Lung (tissue), 11 donors: ENCODE measurements at regions not wholly inside any gene's neighbourhood (a gene's known extent, or its start where the extent isn't known, plus 50 kb on each side); places are given as distances from the start of the nearest gene placed in this dataset.
A peak's percentile ranks its signal among the peaks of the same experiment; 100 is the strongest.

Experiments
- ATAC-seq: fragments of 200-7000 bp; cut with Tn5 transposase; one replicate; pipeline ENCODE4 v1.9.1; 2020; ENCODE audit warnings: moderate number of reproducible peaks; ENCODE audit not compliant: insufficient read depth, low FRiP score
- DNase-seq, 3 donors: peaks; one replicate each; pipeline ENCODE4 v3.0.0-alpha.2; 2013 to 2017
- H3K27ac ChIP-seq, 2 donors: one replicate each; pipeline ENCODE4 v1.5.1; 2013; ENCODE audit warnings: mild to moderate bottlenecking in 2 of 2, moderate library complexity in 2 of 2, control low read depth in 1 of 2, inconsistent platforms in 1 of 2, low read depth in 1 of 2, low read length in 1 of 2
- H3K27me3 ChIP-seq, 3 donors: one replicate each; pipeline ENCODE4 v1.5.1; 2013; ENCODE audit warnings: low read length in 2 of 3; ENCODE audit not compliant: control insufficient read depth in 3 of 3, insufficient read depth in 3 of 3
- H3K36me3 ChIP-seq, 4 donors: one replicate each; pipeline ENCODE4 v1.5.1; 2013; ENCODE audit warnings: low read length in 4 of 4, mild to moderate bottlenecking in 1 of 4, moderate library complexity in 1 of 4; ENCODE audit not compliant: control insufficient read depth in 4 of 4, insufficient read depth in 4 of 4
- H3K4me1 ChIP-seq, 5 donors: one replicate each; pipeline ENCODE4 v1.5.1; 2013; ENCODE audit warnings: low read length in 5 of 5, mild to moderate bottlenecking in 2 of 5, moderate library complexity in 1 of 5; ENCODE audit not compliant: control insufficient read depth in 5 of 5, insufficient read depth in 5 of 5
- H3K4me3 ChIP-seq: one replicate; pipeline ENCODE4 v1.5.1; 2013; ENCODE audit warnings: mild to moderate bottlenecking, control low read depth, moderate library complexity
- H3K9ac ChIP-seq, 2 donors: one replicate each; pipeline ENCODE4 v1.5.1; 2013; ENCODE audit warnings: low read length in 2 of 2, control low read depth in 1 of 2; ENCODE audit not compliant: insufficient read depth in 1 of 2
- H3K9me3 ChIP-seq, 4 donors: one replicate each; pipeline ENCODE4 v1.5.1; 2013; ENCODE audit warnings: low read length in 3 of 4, mild to moderate bottlenecking in 1 of 4, moderate library complexity in 1 of 4; ENCODE audit not compliant: control insufficient read depth in 4 of 4, insufficient read depth in 3 of 4
- WGBS, 2 donors: extraction: QIAGEN DNeasy Blood & Tissue Kit; methylation state at CpG; one replicate each; pipeline ENCODE4 v1.1.7; 2013; 5-methylcytosine and 5-hydroxymethylcytosine counted together
- TF ChIP-seq, protein P1 (sequence below): IDR thresholded peaks from 2 replicates; pipeline ENCODE4 v1.5.1; 2012; ENCODE audit warnings: mild to moderate bottlenecking; ENCODE audit errors: control extremely low read depth, extremely low read depth
- donor health status: control.
- donor health status: control.
- donor health status: Bipolar disorder and iron deficiency.
- donor health status: healthy.
- donor health status: DM: yes; HTN: yes; CAD: no.

DNA sequence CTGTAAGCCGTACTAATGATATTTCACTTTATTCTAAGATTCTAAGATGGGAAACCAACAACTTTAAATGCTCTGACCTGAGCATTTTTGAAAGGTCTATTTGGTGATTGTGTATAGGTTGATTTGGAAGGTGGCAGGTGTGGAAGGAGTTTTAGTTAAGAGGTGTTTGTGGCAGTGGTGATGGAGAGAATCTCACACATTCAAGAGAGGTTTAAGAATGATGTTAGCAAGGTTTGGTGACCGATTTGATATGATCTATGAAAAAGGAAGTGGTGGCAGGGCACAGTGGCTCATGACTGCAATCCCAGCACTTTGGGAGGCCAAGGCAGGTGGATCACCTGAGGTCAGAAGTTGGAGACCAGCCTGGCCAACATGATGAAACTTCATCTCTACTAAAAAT, 319.2 kb upstream of the CD180 start:
- DNase-seq: no peak
- H3K9ac ChIP-seq: no peak overlapping the region
- ATAC-seq: no peak
- H3K36me3 ChIP-seq: no peaks in the 10 kb centered on the region
- H3K4me3 ChIP-seq: no peak overlapping the region
- TF ChIP-seq, protein P1, sequence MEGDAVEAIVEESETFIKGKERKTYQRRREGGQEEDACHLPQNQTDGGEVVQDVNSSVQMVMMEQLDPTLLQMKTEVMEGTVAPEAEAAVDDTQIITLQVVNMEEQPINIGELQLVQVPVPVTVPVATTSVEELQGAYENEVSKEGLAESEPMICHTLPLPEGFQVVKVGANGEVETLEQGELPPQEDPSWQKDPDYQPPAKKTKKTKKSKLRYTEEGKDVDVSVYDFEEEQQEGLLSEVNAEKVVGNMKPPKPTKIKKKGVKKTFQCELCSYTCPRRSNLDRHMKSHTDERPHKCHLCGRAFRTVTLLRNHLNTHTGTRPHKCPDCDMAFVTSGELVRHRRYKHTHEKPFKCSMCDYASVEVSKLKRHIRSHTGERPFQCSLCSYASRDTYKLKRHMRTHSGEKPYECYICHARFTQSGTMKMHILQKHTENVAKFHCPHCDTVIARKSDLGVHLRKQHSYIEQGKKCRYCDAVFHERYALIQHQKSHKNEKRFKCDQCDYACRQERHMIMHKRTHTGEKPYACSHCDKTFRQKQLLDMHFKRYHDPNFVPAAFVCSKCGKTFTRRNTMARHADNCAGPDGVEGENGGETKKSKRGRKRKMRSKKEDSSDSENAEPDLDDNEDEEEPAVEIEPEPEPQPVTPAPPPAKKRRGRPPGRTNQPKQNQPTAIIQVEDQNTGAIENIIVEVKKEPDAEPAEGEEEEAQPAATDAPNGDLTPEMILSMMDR: no peak
- peaks cover 0 to 45% (median 10%) of the 10 kb centered on the region in 5 donors for H3K4me1 ChIP-seq
- no peak overlapping the region for H3K27ac ChIP-seq
- H3K27me3 ChIP-seq: no peaks in the 10 kb centered on the region
- H3K9me3 ChIP-seq: no peaks in the 10 kb centered on the region
- WGBS, 2 donors: 84 to 92% methylated on average over 2 of the region's 2 CpGs

DNA sequence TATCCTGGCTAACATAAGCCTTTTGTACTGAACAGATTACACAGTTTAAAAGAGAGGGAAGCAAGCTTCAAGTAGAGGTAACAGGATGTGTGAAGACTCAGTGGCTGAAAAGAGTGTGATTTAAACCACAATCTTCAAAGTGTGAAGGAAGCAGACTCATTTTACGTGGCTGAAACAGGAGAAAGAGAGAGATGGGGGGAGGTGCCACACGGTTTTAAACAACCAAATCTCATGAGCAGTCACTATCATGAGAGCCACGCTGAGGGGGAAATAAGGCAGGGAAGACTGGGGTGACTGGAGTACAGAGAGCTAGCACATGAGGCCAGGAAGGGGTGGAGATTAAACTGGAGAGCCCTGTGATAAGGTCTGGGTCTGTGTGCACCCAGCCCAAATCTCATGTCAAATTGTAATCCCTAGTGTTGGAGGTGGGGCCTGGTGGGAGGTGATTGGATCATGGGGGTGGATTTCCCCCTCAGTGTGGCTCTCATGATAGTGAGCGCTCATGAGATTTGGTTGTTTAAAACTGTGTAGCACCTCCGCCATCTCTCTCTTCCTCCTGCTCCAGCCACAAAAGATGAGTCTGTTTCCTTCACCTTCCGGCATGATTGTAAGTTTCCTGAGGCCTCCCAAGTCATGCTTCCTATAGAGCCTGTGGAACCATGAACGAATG, 318.6 kb upstream of the CD180 start:
- WGBS, 2 donors: 82% methylated on average over 7 of the region's 7 CpGs

DNA sequence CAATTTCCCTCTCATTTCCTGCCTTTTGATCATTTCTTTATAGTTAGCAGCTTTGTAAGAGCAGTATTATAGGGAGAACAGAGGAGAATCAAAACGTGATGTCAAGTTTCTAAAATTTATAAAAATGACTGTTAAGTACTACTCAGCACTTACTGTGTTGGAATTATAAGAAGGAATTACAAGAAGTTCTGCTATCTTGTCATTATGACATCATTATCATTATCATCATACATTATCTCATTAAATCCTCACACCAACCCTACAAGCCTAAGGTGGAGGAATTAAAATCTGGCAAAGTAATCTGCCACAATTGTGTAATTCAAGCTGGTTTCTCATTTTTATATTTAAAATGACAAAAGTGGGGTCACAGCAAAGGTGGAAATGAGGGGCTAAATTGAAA, 316.2 kb upstream of the CD180 start:
- DNase-seq (no peak), ATAC-seq (no peak)
- Histone ChIP-seq H3K9ac (no peak overlapping the region), H3K4me1 (peaks cover 0 to 35% (median 10%) of the 10 kb centered on the region in 5 donors), H3K27me3 (no peaks in the 10 kb centered on the region), H3K36me3 (no peaks in the 10 kb centered on the region), H3K4me3 (no peak overlapping the region), H3K27ac (no peak overlapping the region), H3K9me3 (no peaks in the 10 kb centered on the region)
- 92 to 97% methylated on average over 1 of the region's 1 CpG for WGBS, 2 donors
- TF ChIP-seq, protein P1: no peak

More for the DNA sequence above, 318.6 kb upstream of the CD180 start:
- Histone ChIP-seq H3K9me3 (no peaks in the 10 kb centered on the region), H3K27ac (no peak overlapping the region), H3K27me3 (no peaks in the 10 kb centered on the region), H3K4me3 (no peak overlapping the region), H3K9ac (no peak overlapping the region), H3K36me3 (no peaks in the 10 kb centered on the region), H3K4me1 (peaks cover 0 to 39% (median 10%) of the 10 kb centered on the region in 5 donors)
- DNase-seq (no peak), ATAC-seq (no peak)
- TF ChIP-seq, protein P1: no peak

DNA sequence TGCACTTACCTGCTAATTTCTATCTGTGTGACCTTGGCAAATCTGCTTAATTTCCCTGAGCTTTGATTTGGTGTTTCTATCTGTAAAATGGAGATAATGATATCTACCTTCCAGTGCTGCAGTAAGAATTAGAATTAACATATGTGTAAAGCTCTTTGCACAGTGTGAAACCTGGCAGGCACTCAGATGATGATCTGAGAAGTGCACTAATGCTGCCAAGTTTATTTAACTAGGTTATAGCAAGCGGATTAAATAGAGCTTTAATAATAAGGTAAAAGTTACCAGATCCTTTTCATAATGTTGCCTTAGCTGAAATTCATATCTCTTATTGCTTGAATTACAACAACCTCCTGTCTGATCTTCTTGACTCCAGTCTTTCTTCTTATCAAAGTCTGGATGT, 315.3 kb upstream of the CD180 start:
- Histone ChIP-seq H3K9ac (no peak overlapping the region), H3K27ac (no peak overlapping the region), H3K36me3 (no peaks in the 10 kb centered on the region), H3K9me3 (no peaks in the 10 kb centered on the region), H3K4me1 (peaks cover 0 to 36% (median 7%) of the 10 kb centered on the region in 5 donors), H3K4me3 (no peak overlapping the region), H3K27me3 (no peaks in the 10 kb centered on the region)
- ATAC-seq: no peak
- peak; percentile 62 to 86 (median 83) for DNase-seq
- WGBS, 2 donors: 75 to 85% methylated on average over 1 of the region's 1 CpG
- TF ChIP-seq, protein P1: no peak
